ENCODE measurements at regions not wholly inside any gene's neighbourhood (a gene's known extent, or its start where the extent isn't known, plus 50 kb on each side); places are given as distances from the start of the nearest gene placed in this dataset.

GRCh38 chr1:67615886-67616285, 69.1 kb upstream of the GADD45A start:
- H3K27ac ChIP-seq: peak overlapping the region; percentile 86
- H3K79me2 ChIP-seq (ENCODE audit: low read depth): no peaks in the 10 kb centered on the region
- no peaks in the 10 kb centered on the region for H3K36me3 ChIP-seq (ENCODE audit: low read depth)
- no peak for DNase-seq
- no peaks in the 10 kb centered on the region for H3K27me3 ChIP-seq (ENCODE audit: insufficient read depth, low read depth)
- no peak overlapping the region for H3K4me3 ChIP-seq
- H3K4me1 ChIP-seq (replicated peaks; ENCODE audit: insufficient read depth): peaks cover 15% of the 10 kb centered on the region
- BruUV-seq (replicated peaks): no TSS peak
- POLR2A ChIA-PET (ENCODE audit: unreplicated experiment): no interaction called here
- no peaks in the 10 kb centered on the region for H4K20me1 ChIP-seq (ENCODE audit: insufficient read depth)
- peaks cover 20% of the 10 kb centered on the region for H3F3A ChIP-seq (ENCODE audit: insufficient read depth, low read depth)
- no peak for TF ChIP-seq CTCF (conservative IDR thresholded peaks at IDR 0.05)
- TF ChIP-seq EZH2 (IDR thresholded peaks at IDR 0.05; ENCODE audit: low read depth): no peak
- no peak overlapping the region for H3K4me2 ChIP-seq
- H3K9me3 ChIP-seq (ENCODE audit: insufficient read depth, low read depth): no peaks in the 10 kb centered on the region
- H2AFZ ChIP-seq: no peak overlapping the region
- no peaks in the 10 kb centered on the region for H3K9me2 ChIP-seq (ENCODE audit: insufficient read depth)
- intact Hi-C loops (cut with micrococcal nuclease; ENCODE audit: unreplicated experiment): no loop called here
- CTCF ChIA-PET: no interaction called here

GRCh38 chr1:67616394-67616985, 68.5 kb upstream of the GADD45A start:
- Histone ChIP-seq H3K4me2 (no peak overlapping the region), H3K79me2 (ENCODE audit: low read depth) (no peaks in the 10 kb centered on the region), H4K20me1 (ENCODE audit: insufficient read depth) (no peaks in the 10 kb centered on the region), H3K27me3 (ENCODE audit: insufficient read depth, low read depth) (no peaks in the 10 kb centered on the region), H2AFZ (no peak overlapping the region), H3F3A (ENCODE audit: insufficient read depth, low read depth) (peaks cover 20% of the 10 kb centered on the region), H3K4me3 (no peak overlapping the region), H3K36me3 (ENCODE audit: low read depth) (no peaks in the 10 kb centered on the region), H3K9me2 (ENCODE audit: insufficient read depth) (no peaks in the 10 kb centered on the region), H3K27ac (no peak overlapping the region), H3K4me1 (replicated peaks; ENCODE audit: insufficient read depth) (peaks cover 15% of the 10 kb centered on the region), H3K9me3 (ENCODE audit: insufficient read depth, low read depth) (no peaks in the 10 kb centered on the region)
- TF ChIP-seq CTCF (conservative IDR thresholded peaks at IDR 0.05) (no peak), EZH2 (IDR thresholded peaks at IDR 0.05; ENCODE audit: low read depth) (no peak)
- no peak for DNase-seq
- intact Hi-C loops (cut with micrococcal nuclease; ENCODE audit: unreplicated experiment): no loop called here
- ChIA-PET CTCF (no interaction called here), POLR2A (ENCODE audit: unreplicated experiment) (no interaction called here)
- no TSS peak for BruUV-seq (replicated peaks)

GRCh38 chr1:67618285-67619018, 66.5 kb upstream of the GADD45A start:
- H3K27ac ChIP-seq: no peak overlapping the region

More at GRCh38 chr1:67618285-67619018, 66.5 kb upstream of the GADD45A start:
- DNase-seq: no peak
- no peak overlapping the region for H3K4me3 ChIP-seq
- POLR2A ChIA-PET (ENCODE audit: unreplicated experiment): interaction anchor here (0.6 kb wide), 1 partner anchor 65 kb away, joined by 4 read pairs; no protein-coding TSS in a partner anchor
- peaks cover 20% of the 10 kb centered on the region for H3F3A ChIP-seq (ENCODE audit: insufficient read depth, low read depth)
- CTCF ChIA-PET: no interaction called here
- H2AFZ ChIP-seq: no peak overlapping the region
- H3K9me2 ChIP-seq (ENCODE audit: insufficient read depth): no peaks in the 10 kb centered on the region
- intact Hi-C loops (cut with micrococcal nuclease; ENCODE audit: unreplicated experiment): no loop called here
- no peak overlapping the region for H3K4me2 ChIP-seq
- H3K9me3 ChIP-seq (ENCODE audit: insufficient read depth, low read depth): no peaks in the 10 kb centered on the region
- TF ChIP-seq EZH2 (IDR thresholded peaks at IDR 0.05; ENCODE audit: low read depth): no peak
- TF ChIP-seq CTCF (conservative IDR thresholded peaks at IDR 0.05): no peak
- no TSS peak for BruUV-seq (replicated peaks)
- H4K20me1 ChIP-seq (ENCODE audit: insufficient read depth): no peaks in the 10 kb centered on the region
- H3K79me2 ChIP-seq (ENCODE audit: low read depth): no peaks in the 10 kb centered on the region
- peaks cover 15% of the 10 kb centered on the region for H3K4me1 ChIP-seq (replicated peaks; ENCODE audit: insufficient read depth)
- H3K36me3 ChIP-seq (ENCODE audit: low read depth): no peaks in the 10 kb centered on the region
- H3K27me3 ChIP-seq (ENCODE audit: insufficient read depth, low read depth): no peaks in the 10 kb centered on the region

All from PC-9 (cell line).